DOHH2 (cell line): ENCODE measurements at regions not wholly inside any gene's neighbourhood (a gene's known extent, or its start where the extent isn't known, plus 50 kb on each side); places are given as distances from the start of the nearest gene placed in this dataset.

Experiments used
- H3F3A ChIP-seq: fragments of 200-600 bp; sonication (generic), shearing (Covaris generic); 2 replicates; pipeline ENCODE4 v1.6.0; 2016; ENCODE audit warnings: antibody characterized with exemption, mild to moderate bottlenecking; ENCODE audit not compliant: control insufficient read depth, insufficient read depth
- H3K27ac ChIP-seq: fragments of 200-600 bp; sonication (generic); 2 replicates; pipeline ENCODE4 v1.5.1; 2014; ENCODE audit warnings: low read depth, mild to moderate bottlenecking, low read length, moderate library complexity
- H3K27me3 ChIP-seq: fragments of 200-600 bp; sonication (generic); 2 replicates; pipeline ENCODE4 v1.6.1; 2014; ENCODE audit warnings: mild to moderate bottlenecking, low read length, mixed read lengths; ENCODE audit not compliant: control insufficient read depth
- H3K36me3 ChIP-seq: fragments of 200-600 bp; sonication (generic); 2 replicates; pipeline ENCODE4 v1.6.1; 2014; ENCODE audit warnings: mild to moderate bottlenecking, low read length, moderate library complexity, mixed read lengths; ENCODE audit not compliant: control insufficient read depth
- H3K4me1 ChIP-seq: fragments of 200-600 bp; sonication (generic); 2 replicates; pipeline ENCODE4 v1.6.1; 2014; ENCODE audit warnings: mild to moderate bottlenecking, low read length, mixed read lengths; ENCODE audit not compliant: control insufficient read depth
- H3K4me2 ChIP-seq: fragments of 200-600 bp; sonication (generic); 2 replicates; pipeline ENCODE4 v1.6.0; 2014; ENCODE audit warnings: mild to moderate bottlenecking, low read length, moderate library complexity
- H3K4me3 ChIP-seq: fragments of 200-600 bp; sonication (generic); 2 replicates; pipeline ENCODE4 v1.5.1; 2014; ENCODE audit warnings: mild to moderate bottlenecking, low read length, mixed read lengths
- H3K79me2 ChIP-seq: fragments of 200-600 bp; sonication (generic); 2 replicates; pipeline ENCODE4 v1.6.1; 2014; ENCODE audit warnings: mild to moderate bottlenecking, low read length, mixed read lengths; ENCODE audit not compliant: control insufficient read depth
- H3K9me2 ChIP-seq: fragments of 200-600 bp; sonication (generic); replicated peaks from 2 replicates; pipeline ENCODE4 v1.6.1; 2014; ENCODE audit warnings: mild to moderate bottlenecking, low read length, mixed read lengths; ENCODE audit not compliant: control insufficient read depth
- H3K9me3 ChIP-seq: fragments of 200-600 bp; sonication (generic); 2 replicates; pipeline ENCODE4 v1.6.1; 2014; ENCODE audit warnings: antibody characterized with exemption, low read length, mixed read lengths; ENCODE audit not compliant: control insufficient read depth, insufficient read depth
- H4K20me1 ChIP-seq: fragments of 200-600 bp; sonication (generic); 2 replicates; pipeline ENCODE4 v1.6.0; 2014; ENCODE audit warnings: low read depth, mild to moderate bottlenecking, antibody characterized with exemption, low read length, moderate library complexity; ENCODE audit not compliant: control insufficient read depth, insufficient read depth
- EZH2phosphoT487 ChIP-seq: fragments of 200-600 bp; sonication (generic); IDR thresholded peaks from 2 replicates; pipeline ENCODE4 v1.6.1; 2017; ENCODE audit warnings: borderline replicate concordance, mild to moderate bottlenecking, antibody characterized with exemption, low read length, moderate library complexity, mixed read lengths
- TF ChIP-seq, protein P1 (sequence below): fragments of 200-600 bp; sonication (generic); IDR thresholded peaks from one replicate; pipeline ENCODE4 v1.5.1; 2014; ENCODE audit warnings: antibody characterized with exemption, mild to moderate bottlenecking, low read depth, low read length; ENCODE audit not compliant: poor library complexity, severe bottlenecking

DNA sequence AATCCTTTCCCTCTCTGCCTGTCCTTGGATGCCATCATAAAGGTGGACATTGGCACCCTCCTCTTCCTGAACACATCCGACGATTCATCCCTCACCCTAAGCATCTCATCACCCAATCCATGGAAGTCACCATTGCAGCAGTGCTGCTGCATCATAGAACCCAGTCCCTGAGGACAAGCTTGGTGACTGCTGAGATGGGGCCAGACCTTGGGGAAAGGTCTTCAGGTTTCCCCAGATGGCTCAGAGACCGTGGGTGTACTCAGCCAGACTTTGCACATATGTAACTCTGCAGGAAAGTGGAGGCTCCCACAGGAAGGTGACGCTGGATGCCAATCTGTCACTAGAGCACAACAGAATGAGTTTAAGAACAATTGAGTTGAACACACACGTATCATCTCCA, 202.2 kb downstream of the SOX11 start:
- Histone ChIP-seq H3F3A (no peaks in the 10 kb centered on the region), H3K9me3 (peaks cover 2% of the 10 kb centered on the region; the same call in 1 of the 2 replicates), H3K27me3 (no peaks in the 10 kb centered on the region), H3K79me2 (no peaks in the 10 kb centered on the region), H3K9me2 (no peaks in the 10 kb centered on the region; the same call in 1 of the 2 replicates), H4K20me1 (no peaks in the 10 kb centered on the region), H3K4me2 (no peak overlapping the region), H3K36me3 (no peaks in the 10 kb centered on the region), H3K27ac (no peak overlapping the region), H3K4me3 (no peak overlapping the region), H3K4me1 (no peaks in the 10 kb centered on the region)
- no peak for TF ChIP-seq EZH2phosphoT487
- TF ChIP-seq, protein P1, sequence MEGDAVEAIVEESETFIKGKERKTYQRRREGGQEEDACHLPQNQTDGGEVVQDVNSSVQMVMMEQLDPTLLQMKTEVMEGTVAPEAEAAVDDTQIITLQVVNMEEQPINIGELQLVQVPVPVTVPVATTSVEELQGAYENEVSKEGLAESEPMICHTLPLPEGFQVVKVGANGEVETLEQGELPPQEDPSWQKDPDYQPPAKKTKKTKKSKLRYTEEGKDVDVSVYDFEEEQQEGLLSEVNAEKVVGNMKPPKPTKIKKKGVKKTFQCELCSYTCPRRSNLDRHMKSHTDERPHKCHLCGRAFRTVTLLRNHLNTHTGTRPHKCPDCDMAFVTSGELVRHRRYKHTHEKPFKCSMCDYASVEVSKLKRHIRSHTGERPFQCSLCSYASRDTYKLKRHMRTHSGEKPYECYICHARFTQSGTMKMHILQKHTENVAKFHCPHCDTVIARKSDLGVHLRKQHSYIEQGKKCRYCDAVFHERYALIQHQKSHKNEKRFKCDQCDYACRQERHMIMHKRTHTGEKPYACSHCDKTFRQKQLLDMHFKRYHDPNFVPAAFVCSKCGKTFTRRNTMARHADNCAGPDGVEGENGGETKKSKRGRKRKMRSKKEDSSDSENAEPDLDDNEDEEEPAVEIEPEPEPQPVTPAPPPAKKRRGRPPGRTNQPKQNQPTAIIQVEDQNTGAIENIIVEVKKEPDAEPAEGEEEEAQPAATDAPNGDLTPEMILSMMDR: no peak

- no peaks in the 10 kb centered on the region for H3K27me3 ChIP-seq
- no peaks in the 10 kb centered on the region; the same call in 1 of the 2 replicates for H3K9me2 ChIP-seq
- H3K4me2 ChIP-seq: no peak overlapping the region
- H3K36me3 ChIP-seq: no peaks in the 10 kb centered on the region
- peaks cover 2% of the 10 kb centered on the region; the same call in 1 of the 2 replicates for H3K9me3 ChIP-seq
- no peak overlapping the region for H3K4me3 ChIP-seq
- H3K4me1 ChIP-seq: no peaks in the 10 kb centered on the region
- no peaks in the 10 kb centered on the region for H3F3A ChIP-seq
- no peaks in the 10 kb centered on the region for H3K79me2 ChIP-seq
- H3K27ac ChIP-seq: no peak overlapping the region
- H4K20me1 ChIP-seq: no peaks in the 10 kb centered on the region
- TF ChIP-seq, protein P1: no peak
- no peak for TF ChIP-seq EZH2phosphoT487
These were observed 203.1 kb downstream of the SOX11 start for GRCh38 chr2:5895284-5895683.

- Histone ChIP-seq H3K4me1 (no peaks in the 10 kb centered on the region), H3K27me3 (no peaks in the 10 kb centered on the region), H3K36me3 (no peaks in the 10 kb centered on the region), H3K4me2 (no peak overlapping the region), H4K20me1 (no peaks in the 10 kb centered on the region), H3K27ac (no peak overlapping the region), H3K9me2 (no peaks in the 10 kb centered on the region; the same call in 1 of the 2 replicates), H3K9me3 (peaks cover 2% of the 10 kb centered on the region; the same call in 1 of the 2 replicates), H3K4me3 (no peak overlapping the region), H3F3A (no peaks in the 10 kb centered on the region), H3K79me2 (no peaks in the 10 kb centered on the region)
- TF ChIP-seq EZH2phosphoT487: no peak
- TF ChIP-seq, protein P1: no peak
These were observed 205.1 kb downstream of the SOX11 start for GRCh38 chr2:5897249-5897648.
